ENCODE measurements at regions not wholly inside any gene's neighbourhood (a gene's known extent, or its start where the extent isn't known, plus 50 kb on each side); places are given as distances from the start of the nearest gene placed in this dataset.

GRCh38 chr6:20349225-20349624, 52.5 kb upstream of the E2F3 start:
- H3K27me3 ChIP-seq, result no peaks in the 10 kb centered on the region
- H3K27ac ChIP-seq, result no peak overlapping the region
- intact Hi-C loops (cut with DNase I), result no loop called here
- H3K36me3 ChIP-seq, result no peaks in the 10 kb centered on the region
- peaks cover 0 to 15% (median 4%) of the 10 kb centered on the region in 12 donors for H3K9me3 ChIP-seq
- H3K4me1 ChIP-seq, result no peaks in the 10 kb centered on the region
- TF ChIP-seq, protein P1, sequence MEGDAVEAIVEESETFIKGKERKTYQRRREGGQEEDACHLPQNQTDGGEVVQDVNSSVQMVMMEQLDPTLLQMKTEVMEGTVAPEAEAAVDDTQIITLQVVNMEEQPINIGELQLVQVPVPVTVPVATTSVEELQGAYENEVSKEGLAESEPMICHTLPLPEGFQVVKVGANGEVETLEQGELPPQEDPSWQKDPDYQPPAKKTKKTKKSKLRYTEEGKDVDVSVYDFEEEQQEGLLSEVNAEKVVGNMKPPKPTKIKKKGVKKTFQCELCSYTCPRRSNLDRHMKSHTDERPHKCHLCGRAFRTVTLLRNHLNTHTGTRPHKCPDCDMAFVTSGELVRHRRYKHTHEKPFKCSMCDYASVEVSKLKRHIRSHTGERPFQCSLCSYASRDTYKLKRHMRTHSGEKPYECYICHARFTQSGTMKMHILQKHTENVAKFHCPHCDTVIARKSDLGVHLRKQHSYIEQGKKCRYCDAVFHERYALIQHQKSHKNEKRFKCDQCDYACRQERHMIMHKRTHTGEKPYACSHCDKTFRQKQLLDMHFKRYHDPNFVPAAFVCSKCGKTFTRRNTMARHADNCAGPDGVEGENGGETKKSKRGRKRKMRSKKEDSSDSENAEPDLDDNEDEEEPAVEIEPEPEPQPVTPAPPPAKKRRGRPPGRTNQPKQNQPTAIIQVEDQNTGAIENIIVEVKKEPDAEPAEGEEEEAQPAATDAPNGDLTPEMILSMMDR (IDR thresholded peaks at IDR 0.05), result no peak
- TF ChIP-seq POLR2A (IDR thresholded peaks at IDR 0.05), result no peak
- DNase-seq (no peak), ATAC-seq (no peak)
- WGBS, 4 donors, result 76 to 84% (median 82%) methylated on average over 4 of the region's 4 CpGs
- no peak overlapping the region for H3K4me3 ChIP-seq

DNA sequence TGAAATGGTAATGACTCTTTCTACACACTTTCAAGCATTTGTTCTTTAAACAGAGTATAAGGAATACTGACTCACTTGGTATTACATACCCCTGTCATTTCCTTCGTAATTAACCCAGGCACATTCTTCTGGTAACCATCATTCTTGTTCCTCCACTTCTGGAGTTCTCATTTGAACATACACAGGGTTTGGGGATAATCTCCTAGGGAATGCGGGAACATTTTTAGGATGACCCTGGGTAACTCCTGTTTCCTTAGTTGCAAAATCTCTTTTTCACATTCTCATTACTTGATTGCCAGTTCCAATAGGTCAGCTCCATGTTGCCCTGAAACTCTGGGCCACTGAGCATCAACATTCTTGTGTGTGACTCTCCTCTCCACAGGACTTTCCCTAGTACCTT, 51.5 kb upstream of the E2F3 start:
- intact Hi-C loops (cut with DNase I), result no loop called here
- H3K4me3 ChIP-seq, result no peak overlapping the region
- TF ChIP-seq, protein P1 (IDR thresholded peaks at IDR 0.05), result no peak
- TF ChIP-seq POLR2A (IDR thresholded peaks at IDR 0.05), result no peak
- H3K4me1 ChIP-seq, result no peaks in the 10 kb centered on the region
- no peaks in the 10 kb centered on the region for H3K36me3 ChIP-seq
- H3K9me3 ChIP-seq, result peaks cover 0 to 15% (median 4%) of the 10 kb centered on the region in 12 donors
- no peaks in the 10 kb centered on the region for H3K27me3 ChIP-seq
- DNase-seq, result no peak
- no peak overlapping the region for H3K27ac ChIP-seq
- ATAC-seq, result no peak
- WGBS, 4 donors, result 74 to 80% (median 78%) methylated on average over 2 of the region's 2 CpGs

DNA sequence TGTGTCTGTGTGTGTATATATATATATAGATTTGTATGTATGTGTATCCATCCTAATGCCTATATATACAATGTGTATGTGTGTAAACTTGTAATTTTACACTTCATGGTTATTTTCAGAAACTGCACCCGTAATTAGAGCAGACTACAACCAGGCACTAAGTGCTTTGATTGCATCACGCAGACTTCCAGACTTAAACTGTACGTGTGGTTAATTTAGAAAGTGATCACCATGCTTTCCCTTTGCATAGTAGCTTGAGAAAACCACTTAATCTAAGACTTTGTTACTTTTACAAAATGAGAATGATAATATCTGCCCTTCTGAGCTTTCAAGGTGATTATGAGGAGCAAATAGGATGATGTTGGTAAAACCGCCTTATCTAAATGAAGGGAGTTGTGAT, 50.1 kb upstream of the E2F3 start:
- Histone ChIP-seq H3K4me3 (no peak overlapping the region), H3K4me1 (no peaks in the 10 kb centered on the region), H3K27me3 (no peaks in the 10 kb centered on the region), H3K27ac (no peak overlapping the region), H3K36me3 (no peaks in the 10 kb centered on the region), H3K9me3 (peaks cover 0 to 15% (median 4%) of the 10 kb centered on the region in 12 donors)
- no peak for ATAC-seq
- WGBS, 4 donors, result 77 to 84% (median 81%) methylated on average over 4 of the region's 4 CpGs
- no peak for DNase-seq
- intact Hi-C loops (cut with DNase I), result no loop called here
- no peak for TF ChIP-seq POLR2A (IDR thresholded peaks at IDR 0.05)
- TF ChIP-seq, protein P1 (IDR thresholded peaks at IDR 0.05), result no peak

All from heart left ventricle (tissue), 16 donors.